Effector memory CD4-positive, alpha-beta T cell (primary cell): ENCODE measurements at regions not wholly inside any gene's neighbourhood (a gene's known extent, or its start where the extent isn't known, plus 50 kb on each side); places are given as distances from the start of the nearest gene placed in this dataset.

Experiments used
- DNase-seq, 3 donors: peaks; one replicate each; pipeline ENCODE4 v3.0.0-alpha.2; 2020
- H3K27ac ChIP-seq: 2 replicates; pipeline ENCODE4 v1.7.0; 2013; ENCODE audit warnings: mild to moderate bottlenecking, low read length, moderate library complexity; ENCODE audit not compliant: insufficient read depth, poor library complexity, severe bottlenecking
- H3K27me3 ChIP-seq: replicated peaks from 2 replicates; pipeline ENCODE4 v1.7.0; 2013; ENCODE audit warnings: mild to moderate bottlenecking, low read length; ENCODE audit not compliant: insufficient read depth, control insufficient read depth, poor library complexity, severe bottlenecking
- H3K36me3 ChIP-seq: 2 replicates; pipeline ENCODE4 v1.7.0; 2013; ENCODE audit warnings: mild to moderate bottlenecking, low read length, moderate library complexity; ENCODE audit not compliant: control insufficient read depth, insufficient read depth
- H3K4me1 ChIP-seq: 2 replicates; pipeline ENCODE4 v1.7.0; 2013; ENCODE audit warnings: low read length, mild to moderate bottlenecking; ENCODE audit not compliant: control insufficient read depth, insufficient read depth, poor library complexity, severe bottlenecking
- H3K4me3 ChIP-seq: 2 replicates; pipeline ENCODE4 v1.7.0; 2013; ENCODE audit warnings: low read length, low read depth, mild to moderate bottlenecking; ENCODE audit not compliant: insufficient read depth, poor library complexity, severe bottlenecking
- H3K9me3 ChIP-seq: 2 replicates; pipeline ENCODE4 v1.7.0; 2013; ENCODE audit warnings: mild to moderate bottlenecking, low read length, moderate library complexity; ENCODE audit not compliant: control insufficient read depth

- Histone ChIP-seq H3K27me3 (no peaks in the 10 kb centered on the region), H3K9me3 (no peaks in the 10 kb centered on the region), H3K36me3 (no peaks in the 10 kb centered on the region), H3K4me3 (no peak overlapping the region), H3K27ac (no peak overlapping the region), H3K4me1 (no peaks in the 10 kb centered on the region)
- no peak for DNase-seq
Measured at GRCh38 chr9:30382271-30382670, 2002.2 kb upstream of the ACO1 start.

- Histone ChIP-seq H3K27ac (no peak overlapping the region), H3K4me3 (no peak overlapping the region), H3K9me3 (peaks cover 4% of the 10 kb centered on the region), H3K36me3 (no peaks in the 10 kb centered on the region), H3K27me3 (no peaks in the 10 kb centered on the region), H3K4me1 (no peaks in the 10 kb centered on the region)
- DNase-seq = no peak
Measured at GRCh38 chr9:30410273-30410672, 1974.2 kb upstream of the ACO1 start.

GRCh38 chr9:30411571-30411970 lies 1972.9 kb upstream of the ACO1 start:
- Histone ChIP-seq H3K27ac (no peak overlapping the region), H3K9me3 (peaks cover 4% of the 10 kb centered on the region), H3K27me3 (no peaks in the 10 kb centered on the region), H3K4me3 (no peak overlapping the region), H3K36me3 (no peaks in the 10 kb centered on the region), H3K4me1 (no peaks in the 10 kb centered on the region)
- DNase-seq = no peak

GRCh38 chr9:30459156-30459555 lies 1925.3 kb upstream of the ACO1 start:
- no peaks in the 10 kb centered on the region for H3K9me3 ChIP-seq
- no peaks in the 10 kb centered on the region for H3K4me1 ChIP-seq
- no peak overlapping the region for H3K4me3 ChIP-seq
- no peaks in the 10 kb centered on the region for H3K36me3 ChIP-seq
- no peaks in the 10 kb centered on the region for H3K27me3 ChIP-seq
- no peak for DNase-seq
- no peak overlapping the region for H3K27ac ChIP-seq

DNA sequence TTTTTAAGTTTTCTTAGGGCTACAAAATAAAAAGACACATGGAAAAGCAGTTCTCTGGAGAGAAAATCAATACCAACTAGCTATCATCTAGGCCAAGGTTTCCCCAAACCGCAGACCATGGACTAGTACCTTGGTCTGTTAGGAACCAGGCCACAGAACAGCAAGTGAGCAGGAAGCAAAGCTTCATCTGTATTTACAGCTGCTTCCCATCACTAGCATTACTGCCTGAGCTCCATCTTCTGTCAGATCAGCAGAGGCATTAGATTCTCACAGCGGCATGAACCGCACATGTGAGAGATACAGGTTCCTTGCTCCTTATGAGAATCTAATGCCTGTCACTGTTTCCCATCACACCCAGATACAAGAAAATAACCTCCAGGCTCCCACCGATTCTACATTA lies 1907.6 kb upstream of the ACO1 start:
- H3K9me3 ChIP-seq = no peaks in the 10 kb centered on the region
- H3K27ac ChIP-seq = no peak overlapping the region
- no peaks in the 10 kb centered on the region for H3K27me3 ChIP-seq
- no peaks in the 10 kb centered on the region for H3K4me1 ChIP-seq
- no peak overlapping the region for H3K4me3 ChIP-seq
- H3K36me3 ChIP-seq = no peaks in the 10 kb centered on the region
- no peak for DNase-seq

DNA sequence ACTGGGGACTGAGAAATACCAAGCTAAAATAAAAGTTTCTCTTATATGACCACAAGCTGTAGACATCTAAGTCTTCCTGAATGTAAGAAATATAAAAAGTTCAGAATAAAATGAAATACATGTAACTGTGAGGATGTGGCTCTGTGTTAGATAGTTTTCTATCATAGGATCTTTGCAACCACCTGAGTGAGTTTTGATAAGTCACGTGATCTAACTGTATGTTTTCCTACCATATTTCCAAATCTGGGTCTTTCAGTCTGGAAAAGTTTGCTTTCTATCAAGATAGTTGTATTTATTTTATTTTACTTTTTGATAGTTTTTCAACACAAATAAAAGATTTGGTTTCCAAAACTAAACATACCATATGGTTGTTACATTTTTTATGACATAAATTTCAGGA lies 1905.8 kb upstream of the ACO1 start:
- H3K27ac ChIP-seq = no peak overlapping the region
- H3K9me3 ChIP-seq = no peaks in the 10 kb centered on the region
- no peak overlapping the region for H3K4me3 ChIP-seq
- H3K36me3 ChIP-seq = no peaks in the 10 kb centered on the region
- H3K4me1 ChIP-seq = no peaks in the 10 kb centered on the region
- no peak for DNase-seq
- no peaks in the 10 kb centered on the region for H3K27me3 ChIP-seq

- H3K9me3 ChIP-seq = no peaks in the 10 kb centered on the region
- no peak for DNase-seq
- no peaks in the 10 kb centered on the region for H3K27me3 ChIP-seq
- H3K27ac ChIP-seq = no peak overlapping the region
- no peaks in the 10 kb centered on the region for H3K4me1 ChIP-seq
- no peaks in the 10 kb centered on the region for H3K36me3 ChIP-seq
- no peak overlapping the region for H3K4me3 ChIP-seq
Measured at GRCh38 chr9:30482499-30482898, 1901.9 kb upstream of the ACO1 start.

GRCh38 chr9:30484690-30485089 lies 1899.8 kb upstream of the ACO1 start:
- no peak overlapping the region for H3K4me3 ChIP-seq
- H3K4me1 ChIP-seq = no peaks in the 10 kb centered on the region
- no peak for DNase-seq
- no peaks in the 10 kb centered on the region for H3K36me3 ChIP-seq
- H3K27me3 ChIP-seq = no peaks in the 10 kb centered on the region
- no peak overlapping the region for H3K27ac ChIP-seq
- no peaks in the 10 kb centered on the region for H3K9me3 ChIP-seq

- Histone ChIP-seq H3K4me1 (no peaks in the 10 kb centered on the region), H3K4me3 (no peak overlapping the region), H3K9me3 (no peaks in the 10 kb centered on the region), H3K27me3 (no peaks in the 10 kb centered on the region), H3K27ac (no peak overlapping the region), H3K36me3 (no peaks in the 10 kb centered on the region)
- no peak for DNase-seq
Measured at GRCh38 chr9:30504502-30504905, 1879.9 kb upstream of the ACO1 start.

- no peak for DNase-seq
- Histone ChIP-seq H3K27ac (no peak overlapping the region), H3K4me1 (no peaks in the 10 kb centered on the region), H3K36me3 (no peaks in the 10 kb centered on the region), H3K27me3 (no peaks in the 10 kb centered on the region), H3K9me3 (no peaks in the 10 kb centered on the region), H3K4me3 (no peak overlapping the region)
Measured at GRCh38 chr9:30505311-30505710, 1879.1 kb upstream of the ACO1 start.

- no peaks in the 10 kb centered on the region for H3K36me3 ChIP-seq
- no peaks in the 10 kb centered on the region for H3K27me3 ChIP-seq
- no peak overlapping the region for H3K27ac ChIP-seq
- H3K9me3 ChIP-seq = no peaks in the 10 kb centered on the region
- DNase-seq = no peak
- H3K4me1 ChIP-seq = no peaks in the 10 kb centered on the region
- H3K4me3 ChIP-seq = no peak overlapping the region
Measured at GRCh38 chr9:30506749-30507148, 1877.7 kb upstream of the ACO1 start.
